Breast epithelium (tissue), 3 donors: ENCODE measurements at regions not wholly inside any gene's neighbourhood (a gene's known extent, or its start where the extent isn't known, plus 50 kb on each side); places are given as distances from the start of the nearest gene placed in this dataset.

Source experiments
- POLR2A ChIP-seq: fragments of 450-650 bp; IDR thresholded peaks from one replicate; pipeline ENCODE4 v1.6.1; 2016; ENCODE audit warnings: antibody characterized with exemption, mild to moderate bottlenecking, moderate library complexity
- TF ChIP-seq, protein P1 (sequence below), 3 donors: fragments of 450-650 bp; IDR thresholded peaks; one replicate each; pipeline ENCODE4 v1.5.1; 2016 to 2017; ENCODE audit warnings: antibody characterized with exemption in 3 of 3, mild to moderate bottlenecking in 3 of 3, moderate library complexity in 3 of 3

DNA sequence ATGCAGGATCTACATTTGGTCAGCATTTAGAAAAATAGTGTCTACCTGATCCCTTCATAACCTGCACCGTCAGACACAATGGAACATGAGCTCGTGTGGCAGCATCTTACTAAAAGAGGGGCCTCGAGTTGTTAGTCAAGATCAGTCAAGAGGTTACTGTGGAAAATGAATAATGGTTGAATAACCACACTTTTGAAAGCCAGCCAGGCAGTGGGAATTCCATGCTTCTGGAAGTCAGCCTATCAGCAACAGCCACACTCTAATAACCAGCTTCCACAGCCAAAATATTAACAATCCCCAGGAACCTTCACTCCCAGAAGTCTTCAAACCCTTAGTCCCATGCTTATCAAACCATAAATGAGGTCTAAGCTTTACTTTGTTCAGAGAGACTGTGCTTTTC is 234.3 kb downstream of the HS3ST1 start:
- TF ChIP-seq, protein P1, sequence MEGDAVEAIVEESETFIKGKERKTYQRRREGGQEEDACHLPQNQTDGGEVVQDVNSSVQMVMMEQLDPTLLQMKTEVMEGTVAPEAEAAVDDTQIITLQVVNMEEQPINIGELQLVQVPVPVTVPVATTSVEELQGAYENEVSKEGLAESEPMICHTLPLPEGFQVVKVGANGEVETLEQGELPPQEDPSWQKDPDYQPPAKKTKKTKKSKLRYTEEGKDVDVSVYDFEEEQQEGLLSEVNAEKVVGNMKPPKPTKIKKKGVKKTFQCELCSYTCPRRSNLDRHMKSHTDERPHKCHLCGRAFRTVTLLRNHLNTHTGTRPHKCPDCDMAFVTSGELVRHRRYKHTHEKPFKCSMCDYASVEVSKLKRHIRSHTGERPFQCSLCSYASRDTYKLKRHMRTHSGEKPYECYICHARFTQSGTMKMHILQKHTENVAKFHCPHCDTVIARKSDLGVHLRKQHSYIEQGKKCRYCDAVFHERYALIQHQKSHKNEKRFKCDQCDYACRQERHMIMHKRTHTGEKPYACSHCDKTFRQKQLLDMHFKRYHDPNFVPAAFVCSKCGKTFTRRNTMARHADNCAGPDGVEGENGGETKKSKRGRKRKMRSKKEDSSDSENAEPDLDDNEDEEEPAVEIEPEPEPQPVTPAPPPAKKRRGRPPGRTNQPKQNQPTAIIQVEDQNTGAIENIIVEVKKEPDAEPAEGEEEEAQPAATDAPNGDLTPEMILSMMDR (IDR thresholded peaks at IDR 0.05): no peak
- no peak for TF ChIP-seq POLR2A
